NCI-H345 treated with DMSO at 0.1 percent for 48 hours (cell line): ENCODE measurements at regions not wholly inside any gene's neighbourhood (a gene's known extent, or its start where the extent isn't known, plus 50 kb on each side); places are given as distances from the start of the nearest gene placed in this dataset.
A peak's percentile ranks its signal among the peaks of the same experiment; 100 is the strongest.
"Not testable (repeated sequence)": the region's sequence is repeated elsewhere in the genome, so short reads cannot be mapped to it uniquely, and the experiment has no call there.

Experiments
- DNase-seq: peaks from one replicate; lab custom pipeline; 2025; ENCODE audit not compliant: unreplicated experiment; lab: John Stamatoyannopoulos, UW

- peak; percentile 94 for DNase-seq
These were observed 137.1 kb downstream of the ELOVL4 start for GRCh38 chr6:79810185-79810705.

- peak; percentile 12 for DNase-seq
These were observed 138.4 kb downstream of the ELOVL4 start for GRCh38 chr6:79808921-79809320.

GRCh38 chr6:79806661-79807060 is 140.7 kb downstream of the ELOVL4 start:
- DNase-seq, result not testable (repeated sequence)

DNA sequence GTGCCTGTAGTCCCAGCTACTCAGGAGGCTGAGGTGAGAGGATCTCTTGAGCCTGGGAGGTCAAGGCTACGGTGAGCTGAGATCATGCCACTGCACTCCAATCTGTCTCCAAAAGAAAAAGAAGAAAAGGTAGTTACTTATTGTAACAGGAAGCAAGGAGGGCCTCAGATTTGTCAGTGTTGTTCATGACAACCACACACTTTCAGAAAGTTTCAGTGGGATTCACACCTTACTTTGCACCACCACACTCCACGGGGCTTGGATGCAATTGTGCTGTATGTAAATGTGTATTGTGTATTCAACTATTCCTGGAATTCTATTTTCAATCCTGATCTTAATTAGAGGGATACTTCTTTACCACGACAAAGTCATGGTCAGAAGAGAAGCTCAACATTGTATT is 142.6 kb downstream of the ELOVL4 start:
- DNase-seq, result no peak

DNA sequence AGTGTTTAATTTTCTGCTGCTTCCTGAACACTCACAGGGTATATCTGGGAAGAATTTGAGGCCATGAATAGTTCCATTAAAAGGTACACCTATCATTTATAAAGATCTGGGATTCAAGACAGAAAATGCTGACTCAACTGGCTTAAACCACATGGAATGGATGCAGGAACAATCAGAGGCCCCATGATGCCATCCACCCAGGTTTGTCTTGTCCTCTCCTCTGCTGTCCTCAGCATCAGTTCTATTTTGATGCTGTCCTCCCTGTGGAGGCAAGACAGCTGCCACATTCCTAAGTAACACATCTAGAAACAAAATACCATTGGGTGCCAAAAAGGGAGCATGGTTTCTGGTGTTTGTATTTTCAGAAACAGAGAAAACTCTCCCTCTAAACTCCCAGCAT is 143.4 kb downstream of the ELOVL4 start:
- DNase-seq, result no peak

DNA sequence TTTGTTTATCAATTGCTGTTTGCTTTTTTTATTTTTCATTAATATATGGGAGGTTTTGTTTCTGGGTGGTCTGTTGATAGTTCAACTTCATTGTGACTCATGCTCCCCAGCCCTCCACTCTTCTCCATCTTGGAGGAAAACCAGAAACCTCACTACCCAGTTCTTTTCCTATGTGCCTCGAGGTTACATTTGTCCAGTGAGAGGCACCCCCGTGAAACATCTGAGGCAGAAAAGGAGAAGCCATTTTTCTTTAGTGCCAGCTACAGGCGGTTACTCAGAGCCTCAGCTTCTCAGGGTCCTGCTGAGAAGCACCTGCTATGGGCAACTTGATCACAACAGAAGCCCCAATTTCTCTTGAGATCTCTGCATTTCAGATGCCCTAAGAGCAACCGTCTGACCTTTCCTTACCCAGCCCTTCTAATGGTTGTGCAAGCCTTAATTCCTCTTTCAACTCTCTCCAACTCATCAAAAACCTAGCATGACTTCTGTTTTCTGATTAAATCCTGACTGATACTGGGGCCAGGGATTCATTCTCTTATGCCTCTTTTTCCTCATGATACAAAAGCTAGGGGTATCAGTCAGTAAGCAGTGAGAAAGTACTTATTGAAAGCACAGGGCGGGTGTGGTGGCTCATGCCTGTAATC is 144.6 kb downstream of the ELOVL4 start:
- no peak for DNase-seq

- DNase-seq, result no peak
These were observed 146.0 kb downstream of the ELOVL4 start for GRCh38 chr6:79801362-79801761.

DNA sequence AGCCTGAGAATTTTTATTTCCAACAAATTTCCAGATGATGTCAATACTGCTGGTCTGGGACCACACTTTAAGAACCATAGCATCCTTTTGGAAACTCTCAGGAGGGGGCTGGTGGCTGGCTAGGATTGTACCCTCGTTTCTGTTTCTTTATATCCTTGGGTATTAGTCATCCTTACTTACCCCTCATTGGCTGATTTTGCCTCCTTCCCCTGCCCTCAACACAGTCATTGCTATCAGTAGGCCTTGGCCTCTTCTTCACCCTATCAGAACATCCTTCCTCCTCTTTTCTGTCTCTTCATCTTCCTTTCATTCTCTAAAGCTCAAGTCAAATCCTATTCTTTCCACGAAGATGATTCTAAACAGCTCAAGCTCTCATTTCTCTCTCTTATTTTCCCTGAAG is 148.5 kb downstream of the ELOVL4 start:
- DNase-seq, result no peak

DNA sequence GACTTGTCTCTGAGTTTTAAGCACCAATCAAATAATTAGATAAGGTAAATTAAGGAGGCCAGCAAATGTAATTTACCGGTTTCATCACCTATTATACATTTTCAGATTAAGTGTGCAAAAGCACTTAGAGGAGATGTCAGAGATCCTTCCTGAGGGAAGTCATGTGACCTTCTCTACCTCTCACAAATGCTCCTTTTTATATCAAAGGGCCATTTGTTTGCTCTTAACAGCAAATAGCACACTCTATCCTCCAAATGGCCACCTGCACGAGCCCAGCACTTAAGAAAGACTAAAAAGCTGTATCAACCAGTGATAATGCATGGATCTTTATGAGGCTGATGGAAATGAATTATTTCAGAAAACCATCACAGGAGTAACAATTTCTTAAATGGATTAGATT is 149.4 kb downstream of the ELOVL4 start:
- DNase-seq, result peak; percentile 52

GRCh38 chr6:79797163-79797764 is 150.1 kb downstream of the ELOVL4 start:
- DNase-seq, result no peak

GRCh38 chr6:79796197-79796596 is 151.2 kb downstream of the ELOVL4 start:
- no peak for DNase-seq

DNA sequence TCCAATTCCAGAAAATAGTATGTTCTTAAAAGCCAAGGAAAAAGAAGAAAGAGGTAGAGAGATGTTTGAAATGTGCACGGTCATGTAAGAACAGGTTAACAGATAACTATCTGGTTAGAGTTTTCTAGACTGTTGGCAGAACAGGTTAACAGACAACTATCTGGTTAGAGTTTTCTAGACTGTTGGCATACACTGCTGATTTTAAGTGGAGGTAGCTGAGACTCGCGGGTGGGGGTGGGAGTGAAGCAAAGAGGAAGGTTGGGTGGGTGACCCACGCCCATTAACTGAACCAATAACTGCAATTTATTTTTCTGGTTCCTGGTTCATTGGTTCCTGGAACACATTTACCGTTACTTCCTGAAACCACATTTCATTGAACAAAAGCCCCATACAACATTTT is 157.5 kb downstream of the ELOVL4 start:
- DNase-seq, result no peak

DNA sequence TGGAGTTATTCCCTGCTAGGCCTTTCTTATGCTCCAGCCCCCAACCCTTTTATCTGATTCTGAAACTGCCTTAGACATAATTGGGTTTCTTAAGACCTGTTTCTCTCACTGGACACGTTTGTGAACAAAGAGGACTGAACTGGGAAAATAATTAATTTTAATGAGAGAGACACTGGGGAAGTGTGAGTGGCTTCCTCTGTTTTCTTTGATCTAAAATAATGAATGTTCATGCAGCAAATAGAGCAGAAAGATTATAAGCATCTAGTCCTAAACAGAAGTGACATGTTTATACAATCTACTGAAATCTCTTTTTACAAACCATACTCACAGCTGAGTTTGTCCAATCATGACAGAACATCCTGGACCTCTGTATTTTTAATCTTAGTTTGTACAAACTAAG is 157.6 kb downstream of the SH3BGRL2 start:
- DNase-seq, result no peak

- no peak for DNase-seq
These were observed 156.5 kb downstream of the SH3BGRL2 start for GRCh38 chr6:79787626-79788025.

DNA sequence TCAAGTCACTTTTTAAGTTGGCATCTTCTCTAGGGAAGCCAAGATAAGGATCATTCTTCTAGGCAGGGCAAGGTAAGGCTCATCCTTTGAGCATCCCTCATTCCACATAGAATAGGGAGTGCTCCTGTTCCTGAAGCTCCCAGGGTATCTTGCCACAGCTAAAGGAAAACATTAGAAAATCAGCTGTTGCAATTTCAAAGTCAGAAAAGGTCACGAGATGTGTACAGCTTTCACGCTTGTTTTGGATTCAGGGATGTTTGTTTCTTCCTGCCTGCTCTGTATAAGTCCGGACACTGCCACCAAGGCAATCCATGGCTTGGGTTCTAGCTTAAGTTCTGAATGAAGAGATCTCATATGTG is 153.2 kb downstream of the SH3BGRL2 start:
- no peak for DNase-seq

- no peak for DNase-seq
These were observed 152.7 kb downstream of the SH3BGRL2 start for GRCh38 chr6:79783670-79784394.

GRCh38 chr6:79782792-79783580 is 151.9 kb downstream of the SH3BGRL2 start:
- DNase-seq, result no peak

DNA sequence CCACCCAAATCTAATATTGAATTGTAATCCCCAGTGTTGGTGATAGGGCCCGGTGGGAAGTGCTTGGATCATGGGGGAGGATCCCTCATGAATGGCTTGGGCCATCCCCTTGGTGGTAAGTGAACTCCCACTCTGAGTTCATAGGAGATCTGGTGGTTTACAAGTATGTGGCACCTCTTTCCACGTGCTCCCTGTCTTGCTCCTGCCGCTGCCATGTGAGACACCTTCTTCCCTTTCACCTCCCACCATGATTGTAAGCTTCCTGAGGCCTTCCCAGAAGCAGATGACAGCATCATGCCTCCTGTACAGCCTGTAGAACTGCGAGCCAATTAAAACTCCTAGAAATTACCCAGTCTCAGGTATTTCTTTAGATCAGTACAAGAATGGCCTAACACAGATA is 150.8 kb downstream of the SH3BGRL2 start:
- no peak for DNase-seq

DNA sequence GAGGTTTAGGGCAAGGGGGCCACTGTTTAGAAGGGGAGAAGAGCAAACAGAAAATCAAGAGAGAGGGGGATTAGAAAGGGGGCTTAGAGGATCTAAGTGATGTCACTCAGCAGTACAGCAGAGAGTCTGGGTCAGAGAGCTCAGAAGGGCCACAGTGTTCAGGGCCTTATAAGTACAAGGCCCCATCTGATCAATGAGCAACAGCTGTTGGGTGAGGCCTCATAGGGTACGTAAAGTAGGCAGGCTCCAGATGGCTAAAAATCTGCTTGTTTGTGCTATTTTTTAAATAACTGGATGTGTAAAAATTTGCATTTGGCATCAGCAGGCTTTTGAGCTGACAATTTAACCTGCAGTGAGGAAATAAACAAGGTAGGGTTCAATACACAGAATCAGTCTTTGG is 149.8 kb downstream of the SH3BGRL2 start:
- DNase-seq, result no peak

DNA sequence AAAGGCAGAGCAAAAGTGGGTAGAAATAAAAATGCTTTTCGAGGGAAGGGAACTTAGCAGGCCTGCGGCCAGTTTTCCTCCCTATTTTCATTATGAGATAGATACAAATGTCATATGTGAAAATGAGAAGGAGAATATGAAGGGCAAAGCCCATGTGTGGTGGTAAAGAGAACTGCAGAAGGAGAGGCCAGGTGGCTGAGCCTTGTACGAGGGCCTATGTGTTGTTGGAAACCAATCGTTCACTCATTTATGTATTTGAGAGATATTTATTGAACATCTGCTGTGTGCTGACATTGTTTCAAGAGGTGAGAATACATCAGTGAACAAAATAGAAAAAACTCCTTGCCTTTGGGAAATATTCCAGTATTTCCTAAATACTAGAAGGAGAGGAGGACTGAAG is 147.7 kb downstream of the SH3BGRL2 start:
- no peak for DNase-seq
